Smooth muscle cell (in vitro differentiated cells): ENCODE measurements at regions not wholly inside any gene's neighbourhood (a gene's known extent, or its start where the extent isn't known, plus 50 kb on each side); places are given as distances from the start of the nearest gene placed in this dataset.

Experiments
- DNase-seq: peaks from one replicate; lab custom pipeline; 2025; ENCODE audit not compliant: unreplicated experiment; lab: John Stamatoyannopoulos, UW
- H2AFZ ChIP-seq: fragments of 200-600 bp; sonication (generic); 2 replicates; pipeline ENCODE4 v1.6.0; 2016; ENCODE audit warnings: antibody characterized with exemption, low read depth, mild to moderate bottlenecking
- H3F3A ChIP-seq: fragments of 200-600 bp; sonication (generic); 2 replicates; pipeline ENCODE4 v1.6.0; 2017; ENCODE audit warnings: antibody characterized with exemption, low read depth
- H3K27ac ChIP-seq: fragments of 200-600 bp; sonication (generic); 2 replicates; pipeline ENCODE4 v1.5.1; 2016; ENCODE audit warnings: low read depth, mild to moderate bottlenecking
- H3K27me3 ChIP-seq: fragments of 200-600 bp; sonication (generic); 2 replicates; pipeline ENCODE4 v1.6.1; 2016; ENCODE audit warnings: low read depth, mild to moderate bottlenecking
- H3K36me3 ChIP-seq: fragments of 200-600 bp; sonication (generic); 2 replicates; pipeline ENCODE4 v1.5.1; 2016; ENCODE audit warnings: low read depth
- H3K4me1 ChIP-seq: fragments of 200-600 bp; sonication (generic); 2 replicates; pipeline ENCODE4 v1.5.1; 2016; ENCODE audit warnings: low read depth
- H3K4me2 ChIP-seq: fragments of 200-600 bp; sonication (generic); 2 replicates; pipeline ENCODE4 v1.6.0; 2016; ENCODE audit warnings: mild to moderate bottlenecking
- H3K4me3 ChIP-seq: fragments of 200-600 bp; sonication (generic); 2 replicates; pipeline ENCODE4 v1.5.1; 2016; ENCODE audit warnings: mild to moderate bottlenecking
- H3K79me2 ChIP-seq: fragments of 200-600 bp; sonication (generic); 2 replicates; pipeline ENCODE4 v1.6.0; 2016; ENCODE audit warnings: low read depth, mild to moderate bottlenecking
- H3K9ac ChIP-seq: fragments of 200-600 bp; sonication (generic); 2 replicates; pipeline ENCODE4 v1.6.0; 2016; ENCODE audit warnings: low read depth
- H3K9me3 ChIP-seq: fragments of 200-600 bp; sonication (generic); replicated peaks from 2 replicates; pipeline ENCODE4 v1.5.1; 2016; ENCODE audit warnings: low read depth
- H4K20me1 ChIP-seq: fragments of 200-600 bp; sonication (generic); 2 replicates; pipeline ENCODE4 v1.6.0; 2016; ENCODE audit warnings: low read depth
- WGBS: methylation state at CpG from one replicate; pipeline ENCODE4 v1.1.7; 2016; ENCODE audit warnings: low lambda C conversion rate; 5-methylcytosine and 5-hydroxymethylcytosine counted together
- TF ChIP-seq, protein P1 (sequence below): fragments of 200-600 bp; sonication (generic); IDR thresholded peaks from 2 replicates; pipeline ENCODE4 v1.5.1; 2017; ENCODE audit warnings: borderline replicate concordance, mild to moderate bottlenecking, antibody characterized with exemption; ENCODE audit not compliant: insufficient read depth, poor library complexity, severe bottlenecking

DNA sequence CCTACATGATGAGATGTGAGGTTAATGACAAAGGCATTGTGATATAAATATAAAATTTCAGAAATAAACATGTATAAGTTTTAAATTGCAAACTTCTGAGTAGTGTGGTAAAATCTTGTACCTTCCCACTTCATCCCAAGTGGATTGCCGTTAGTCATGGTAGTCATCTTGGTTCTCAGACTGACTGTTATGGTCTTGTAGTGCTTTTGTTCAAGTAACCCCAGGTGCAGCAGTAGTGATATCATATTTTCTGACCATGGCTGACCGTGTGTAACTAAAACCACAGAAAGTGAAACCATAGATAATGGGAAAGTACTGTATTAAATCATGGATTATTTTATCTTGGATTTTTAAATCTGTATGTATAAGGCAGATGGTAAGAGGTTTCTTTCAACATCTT is 74.8 kb upstream of the SLIT2 start:
- DNase-seq: no peak

DNA sequence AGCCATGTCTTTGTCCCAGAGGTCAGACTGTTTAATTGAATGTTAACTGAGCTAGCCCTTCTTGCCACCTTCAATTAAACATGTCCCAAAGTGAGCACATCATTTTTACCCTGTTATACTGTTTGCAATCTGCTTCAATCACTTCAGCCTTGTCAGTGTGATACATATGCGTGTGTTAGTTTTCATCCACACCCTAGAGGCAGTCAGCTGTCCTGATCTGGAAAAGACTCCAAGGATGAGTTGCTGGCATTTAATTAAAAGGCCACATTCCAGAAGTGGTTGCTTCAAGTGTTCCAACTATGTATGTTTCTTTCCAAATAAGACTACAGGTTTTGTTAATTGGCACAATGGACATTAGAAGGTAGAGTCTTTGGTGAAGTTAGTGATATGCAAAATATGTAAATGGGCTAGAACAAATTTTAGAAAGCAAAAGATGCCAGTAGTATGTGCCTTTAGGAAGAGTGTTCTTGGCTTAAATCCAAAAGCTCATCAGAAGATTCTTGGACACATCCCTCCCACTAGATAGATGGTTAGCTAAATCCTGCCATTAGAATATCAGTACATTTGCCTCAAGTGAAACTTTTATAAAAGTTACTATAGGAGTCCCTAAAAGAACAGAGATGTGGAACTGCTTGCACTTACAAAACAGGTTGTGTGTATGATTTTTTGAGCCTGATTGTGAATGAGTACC is 79.5 kb upstream of the SLIT2 start:
- Histone ChIP-seq H3K4me2 (no peak overlapping the region), H3K4me1 (no peaks in the 10 kb centered on the region), H3K27ac (no peak overlapping the region), H3K79me2 (no peaks in the 10 kb centered on the region), H3K36me3 (no peaks in the 10 kb centered on the region), H3K9me3 (peaks cover 7% of the 10 kb centered on the region), H3K9ac (no peak overlapping the region), H2AFZ (no peak overlapping the region), H4K20me1 (no peaks in the 10 kb centered on the region), H3K4me3 (no peak overlapping the region), H3F3A (no peaks in the 10 kb centered on the region), H3K27me3 (no peaks in the 10 kb centered on the region)
- TF ChIP-seq, protein P1, sequence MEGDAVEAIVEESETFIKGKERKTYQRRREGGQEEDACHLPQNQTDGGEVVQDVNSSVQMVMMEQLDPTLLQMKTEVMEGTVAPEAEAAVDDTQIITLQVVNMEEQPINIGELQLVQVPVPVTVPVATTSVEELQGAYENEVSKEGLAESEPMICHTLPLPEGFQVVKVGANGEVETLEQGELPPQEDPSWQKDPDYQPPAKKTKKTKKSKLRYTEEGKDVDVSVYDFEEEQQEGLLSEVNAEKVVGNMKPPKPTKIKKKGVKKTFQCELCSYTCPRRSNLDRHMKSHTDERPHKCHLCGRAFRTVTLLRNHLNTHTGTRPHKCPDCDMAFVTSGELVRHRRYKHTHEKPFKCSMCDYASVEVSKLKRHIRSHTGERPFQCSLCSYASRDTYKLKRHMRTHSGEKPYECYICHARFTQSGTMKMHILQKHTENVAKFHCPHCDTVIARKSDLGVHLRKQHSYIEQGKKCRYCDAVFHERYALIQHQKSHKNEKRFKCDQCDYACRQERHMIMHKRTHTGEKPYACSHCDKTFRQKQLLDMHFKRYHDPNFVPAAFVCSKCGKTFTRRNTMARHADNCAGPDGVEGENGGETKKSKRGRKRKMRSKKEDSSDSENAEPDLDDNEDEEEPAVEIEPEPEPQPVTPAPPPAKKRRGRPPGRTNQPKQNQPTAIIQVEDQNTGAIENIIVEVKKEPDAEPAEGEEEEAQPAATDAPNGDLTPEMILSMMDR: no peak
- WGBS: 0% methylated on average over 1 of the region's 1 CpG
- no peak for DNase-seq

More for the DNA sequence above, 74.8 kb upstream of the SLIT2 start:
- Histone ChIP-seq H3K79me2 (no peaks in the 10 kb centered on the region), H4K20me1 (no peaks in the 10 kb centered on the region), H3K9me3 (peaks cover 9% of the 10 kb centered on the region), H3K4me1 (no peaks in the 10 kb centered on the region), H3K4me3 (no peak overlapping the region), H3K27ac (no peak overlapping the region), H3K9ac (no peak overlapping the region), H3F3A (no peaks in the 10 kb centered on the region), H3K36me3 (no peaks in the 10 kb centered on the region), H3K27me3 (no peaks in the 10 kb centered on the region), H2AFZ (no peak overlapping the region), H3K4me2 (no peak overlapping the region)
- 93% methylated on average over 2 of the region's 2 CpGs for WGBS
- TF ChIP-seq, protein P1: no peak

DNA sequence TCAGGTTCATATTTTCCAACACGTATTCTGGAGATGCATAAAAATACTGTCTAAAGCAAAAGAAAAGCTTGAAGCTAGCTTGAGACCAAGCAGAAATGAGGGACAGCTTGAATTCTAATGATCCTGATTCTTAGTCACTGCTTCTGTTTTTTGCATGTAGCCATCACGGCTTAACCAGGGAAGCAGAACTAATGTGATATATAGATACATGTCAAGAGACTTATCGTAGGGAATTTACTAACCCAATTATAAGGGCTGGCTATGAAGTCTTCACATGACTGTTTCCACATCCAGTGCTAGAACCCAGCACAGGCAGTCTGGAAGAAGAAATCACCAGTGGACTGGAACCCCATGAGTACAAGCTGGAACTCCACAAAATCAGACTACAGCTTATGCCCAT is 85.2 kb upstream of the SLIT2 start:
- Histone ChIP-seq H2AFZ (no peak overlapping the region), H3K4me2 (no peak overlapping the region), H3K9ac (no peak overlapping the region), H3K27ac (no peak overlapping the region), H3K4me3 (no peak overlapping the region), H3K79me2 (no peaks in the 10 kb centered on the region), H3K27me3 (no peaks in the 10 kb centered on the region), H3K4me1 (no peaks in the 10 kb centered on the region), H3K9me3 (no peaks in the 10 kb centered on the region), H4K20me1 (no peaks in the 10 kb centered on the region), H3K36me3 (no peaks in the 10 kb centered on the region), H3F3A (no peaks in the 10 kb centered on the region)
- TF ChIP-seq, protein P1: no peak
- 61% methylated on average over 3 of the region's 3 CpGs for WGBS
- DNase-seq: no peak

DNA sequence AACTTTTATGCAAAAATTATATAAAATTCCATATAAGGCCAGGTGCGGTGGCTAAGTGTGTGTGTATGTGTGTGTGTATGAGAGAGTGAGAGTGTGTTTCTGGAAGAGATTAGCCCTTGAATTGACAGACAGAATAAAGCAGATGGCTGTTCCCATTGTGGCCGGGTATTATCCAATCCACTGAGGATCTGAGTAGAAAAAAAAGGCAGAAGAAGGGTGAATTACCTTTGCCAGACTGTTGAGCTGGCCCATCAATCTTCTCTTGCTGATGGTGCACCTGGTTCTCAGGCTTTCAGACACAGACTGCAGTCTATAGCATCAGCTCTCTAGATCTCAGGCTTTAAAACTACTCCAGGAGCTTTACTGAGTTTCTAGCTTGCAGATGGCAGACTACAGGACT is 92.2 kb upstream of the SLIT2 start:
- Histone ChIP-seq H3K4me2 (no peak overlapping the region), H3K9ac (no peak overlapping the region), H3K4me1 (no peaks in the 10 kb centered on the region), H3K9me3 (no peaks in the 10 kb centered on the region), H3K36me3 (no peaks in the 10 kb centered on the region), H2AFZ (no peak overlapping the region), H3K27me3 (no peaks in the 10 kb centered on the region), H4K20me1 (no peaks in the 10 kb centered on the region), H3K27ac (no peak overlapping the region), H3K4me3 (no peak overlapping the region), H3F3A (no peaks in the 10 kb centered on the region), H3K79me2 (no peaks in the 10 kb centered on the region)
- 90% methylated on average over 2 of the region's 2 CpGs for WGBS
- no peak for DNase-seq
- TF ChIP-seq, protein P1: no peak
